HG03460 (cell line): ENCODE measurements at regions not wholly inside any gene's neighbourhood (a gene's known extent, or its start where the extent isn't known, plus 50 kb on each side); places are given as distances from the start of the nearest gene placed in this dataset.
A peak's percentile ranks its signal among the peaks of the same experiment; 100 is the strongest.

ENCODE experiments used
- ATAC-seq: cut with Tn5 transposase; IDR thresholded peaks from one replicate; pipeline ENCODE4 v1.9.1; 2021; ENCODE audit not compliant: unreplicated experiment

- ATAC-seq: no peak
Observed at GRCh38 chr3:72290859-72291638, 506.1 kb upstream of the PROK2 start.

GRCh38 chr3:72289692-72290071 lies 504.7 kb upstream of the PROK2 start:
- ATAC-seq: no peak

- ATAC-seq: no peak
Observed at GRCh38 chr3:72288955-72289691, 504.2 kb upstream of the PROK2 start.

GRCh38 chr3:72287956-72288355 lies 503.0 kb upstream of the PROK2 start:
- no peak for ATAC-seq

- ATAC-seq: no peak
Observed at GRCh38 chr3:72285502-72285901, 500.6 kb upstream of the PROK2 start.

GRCh38 chr3:72284471-72284870 lies 499.5 kb upstream of the PROK2 start:
- no peak for ATAC-seq

GRCh38 chr3:72282918-72283317 lies 498.0 kb upstream of the PROK2 start:
- ATAC-seq: no peak

- ATAC-seq: no peak
Observed at GRCh38 chr3:72281551-72281950, 496.6 kb upstream of the PROK2 start.

- ATAC-seq: no peak
Observed at GRCh38 chr3:72280876-72281275, 495.9 kb upstream of the PROK2 start.

GRCh38 chr3:72279631-72280041 lies 494.7 kb upstream of the PROK2 start:
- no peak for ATAC-seq

GRCh38 chr3:72279068-72279604 lies 494.2 kb upstream of the PROK2 start:
- ATAC-seq: no peak

- no peak for ATAC-seq
Observed at GRCh38 chr3:72278349-72279067, 493.6 kb upstream of the PROK2 start.

- no peak for ATAC-seq
Observed at GRCh38 chr3:72277710-72278109, 492.8 kb upstream of the PROK2 start.

GRCh38 chr3:72276806-72277205 lies 491.9 kb upstream of the PROK2 start:
- no peak for ATAC-seq

- no peak for ATAC-seq
Observed at GRCh38 chr3:72275331-72275751, 490.4 kb upstream of the PROK2 start.

- peak; percentile 44 for ATAC-seq
Observed at GRCh38 chr3:72274493-72275330, 489.8 kb upstream of the PROK2 start.

- no peak for ATAC-seq
Observed at GRCh38 chr3:72273615-72274014, 488.7 kb upstream of the PROK2 start.

- no peak for ATAC-seq
Observed at GRCh38 chr3:72272356-72272755, 487.4 kb upstream of the PROK2 start.

- ATAC-seq: no peak
Observed at GRCh38 chr3:72271923-72272322, 487.0 kb upstream of the PROK2 start.

- no peak for ATAC-seq
Observed at GRCh38 chr3:72271216-72271615, 486.3 kb upstream of the PROK2 start.

GRCh38 chr3:72270730-72271129 lies 485.8 kb upstream of the PROK2 start:
- ATAC-seq: no peak
